MCF 10A (cell line): ENCODE measurements at regions not wholly inside any gene's neighbourhood (a gene's known extent, or its start where the extent isn't known, plus 50 kb on each side); places are given as distances from the start of the nearest gene placed in this dataset.

Experiments
- BruUV-seq: library from RNA; stranded (reverse); fragments of 400-500 nt; replicated peaks from 2 replicates; lab custom pipeline; 2021; lab: Mats Ljungman, UMichigan
- CTCF ChIA-PET: fragments of 300-600 bp; sonication (Branson Sonifier 250); formaldehyde crosslinking; extraction: SDS; loops from one replicate; lab custom pipeline; 2021; ENCODE audit warnings: antibody characterized with exemption, inconsistent platforms; lab: Yijun Ruan, JAX
- POLR2A ChIA-PET: fragments of 300-600, 350-650 bp; sonication (Branson Sonifier 250); formaldehyde crosslinking; extraction: SDS; loops from one replicate; lab custom pipeline; 2020; ENCODE audit warnings: antibody characterized with exemption, inconsistent platforms; lab: Yijun Ruan, JAX
- DNase-seq: peaks from one replicate; pipeline ENCODE4 v3.0.0-alpha.2; 2018; ENCODE audit not compliant: unreplicated experiment
- H3K27ac Mint-ChIP-seq: one replicate; pipeline ENCODE4 v1.8.0; 2022; ENCODE audit warnings: mild to moderate bottlenecking, low read depth, mixed read lengths; ENCODE audit not compliant: unreplicated experiment
- H3K27me3 Mint-ChIP-seq: one replicate; pipeline ENCODE4 v1.8.0; 2022; ENCODE audit warnings: mixed read lengths; ENCODE audit not compliant: insufficient read depth, unreplicated experiment
- H3K36me3 Mint-ChIP-seq: one replicate; pipeline ENCODE4 v1.8.0; 2022; ENCODE audit warnings: mild to moderate bottlenecking, moderate library complexity, mixed read lengths; ENCODE audit not compliant: insufficient read depth, unreplicated experiment
- H3K4me1 Mint-ChIP-seq: one replicate; pipeline ENCODE4 v1.8.0; 2022; ENCODE audit warnings: mixed read lengths; ENCODE audit not compliant: insufficient read depth, unreplicated experiment
- H3K4me3 Mint-ChIP-seq: one replicate; pipeline ENCODE4 v1.8.0; 2022; ENCODE audit warnings: mild to moderate bottlenecking, moderate library complexity, mixed read lengths; ENCODE audit not compliant: unreplicated experiment
- H3K9me3 Mint-ChIP-seq: one replicate; pipeline ENCODE4 v1.8.0; 2022; ENCODE audit warnings: mixed read lengths; ENCODE audit not compliant: unreplicated experiment
- intact Hi-C: fragments of 100-400 bp; cut with micrococcal nuclease; formaldehyde crosslinking; loops from 2 replicates; pipeline ENCODE4 v1.14.1; 2022
- TF ChIP-seq, protein P1 (sequence below): fragments of 200-600 bp; IDR thresholded peaks from one replicate; pipeline ENCODE4 v1.8.0; 2022; ENCODE audit warnings: antibody characterized with exemption, mild to moderate bottlenecking; ENCODE audit not compliant: unreplicated experiment

DNA sequence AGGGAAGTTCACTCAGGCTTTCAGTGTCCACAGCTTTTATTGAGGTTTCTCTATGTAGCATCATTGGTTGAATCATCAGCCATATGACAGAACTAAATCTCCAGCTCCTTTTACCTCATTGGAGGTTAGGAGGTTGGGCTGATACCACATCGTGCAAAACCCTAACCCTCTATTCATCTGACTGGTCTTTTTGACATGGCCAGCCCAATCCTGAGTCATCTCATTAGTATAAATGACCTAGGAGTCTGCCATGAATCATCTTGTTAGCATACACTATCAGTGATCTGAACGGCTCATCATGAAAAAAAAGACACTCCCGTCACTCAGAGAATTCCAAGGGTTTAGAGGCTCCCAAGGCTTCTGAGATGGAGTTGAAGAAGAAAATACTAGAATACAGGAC is 669.8 kb upstream of the POT1 start:
- Mint-ChIP-seq H3K4me3 (no peak overlapping the region), H3K27me3 (no peaks in the 10 kb centered on the region), H3K27ac (no peak overlapping the region), H3K36me3 (no peaks in the 10 kb centered on the region), H3K9me3 (no peaks in the 10 kb centered on the region), H3K4me1 (no peaks in the 10 kb centered on the region)
- no TSS peak for BruUV-seq
- no peak for DNase-seq
- intact Hi-C loops, result no loop called here
- ChIA-PET POLR2A (interaction anchor here (1.2 kb wide), 1 partner anchor 9 kb away, joined by 3 read pairs; no protein-coding TSS in a partner anchor), CTCF (no interaction called here)
- TF ChIP-seq, protein P1, sequence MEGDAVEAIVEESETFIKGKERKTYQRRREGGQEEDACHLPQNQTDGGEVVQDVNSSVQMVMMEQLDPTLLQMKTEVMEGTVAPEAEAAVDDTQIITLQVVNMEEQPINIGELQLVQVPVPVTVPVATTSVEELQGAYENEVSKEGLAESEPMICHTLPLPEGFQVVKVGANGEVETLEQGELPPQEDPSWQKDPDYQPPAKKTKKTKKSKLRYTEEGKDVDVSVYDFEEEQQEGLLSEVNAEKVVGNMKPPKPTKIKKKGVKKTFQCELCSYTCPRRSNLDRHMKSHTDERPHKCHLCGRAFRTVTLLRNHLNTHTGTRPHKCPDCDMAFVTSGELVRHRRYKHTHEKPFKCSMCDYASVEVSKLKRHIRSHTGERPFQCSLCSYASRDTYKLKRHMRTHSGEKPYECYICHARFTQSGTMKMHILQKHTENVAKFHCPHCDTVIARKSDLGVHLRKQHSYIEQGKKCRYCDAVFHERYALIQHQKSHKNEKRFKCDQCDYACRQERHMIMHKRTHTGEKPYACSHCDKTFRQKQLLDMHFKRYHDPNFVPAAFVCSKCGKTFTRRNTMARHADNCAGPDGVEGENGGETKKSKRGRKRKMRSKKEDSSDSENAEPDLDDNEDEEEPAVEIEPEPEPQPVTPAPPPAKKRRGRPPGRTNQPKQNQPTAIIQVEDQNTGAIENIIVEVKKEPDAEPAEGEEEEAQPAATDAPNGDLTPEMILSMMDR, result no peak

DNA sequence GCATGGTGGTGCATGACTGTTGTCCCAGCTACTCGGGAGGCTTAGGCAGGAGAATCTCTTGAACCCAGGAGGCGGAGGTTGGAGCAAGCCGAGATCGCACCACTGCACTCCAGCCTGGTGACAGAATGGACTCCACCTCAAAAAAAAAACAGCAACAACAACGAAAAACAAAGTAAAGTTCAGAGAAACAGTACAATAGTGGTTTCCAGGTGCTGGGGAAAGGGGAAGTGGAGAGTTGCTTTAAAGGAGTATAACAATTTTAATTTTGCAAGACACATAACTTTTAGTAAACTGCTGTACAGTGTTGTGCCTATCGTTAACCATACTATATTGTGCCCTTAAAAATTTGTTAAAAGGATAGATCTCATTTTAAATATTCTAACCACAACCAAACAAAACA is 662.7 kb upstream of the POT1 start:
- Mint-ChIP-seq H3K4me1 (no peaks in the 10 kb centered on the region), H3K9me3 (no peaks in the 10 kb centered on the region), H3K4me3 (no peak overlapping the region), H3K36me3 (no peaks in the 10 kb centered on the region), H3K27me3 (no peaks in the 10 kb centered on the region), H3K27ac (peak overlapping the region; percentile 47)
- no TSS peak for BruUV-seq
- no peak for DNase-seq
- ChIA-PET CTCF (no interaction called here), POLR2A (no interaction called here)
- TF ChIP-seq, protein P1, result no peak
- intact Hi-C loops, result no loop called here

DNA sequence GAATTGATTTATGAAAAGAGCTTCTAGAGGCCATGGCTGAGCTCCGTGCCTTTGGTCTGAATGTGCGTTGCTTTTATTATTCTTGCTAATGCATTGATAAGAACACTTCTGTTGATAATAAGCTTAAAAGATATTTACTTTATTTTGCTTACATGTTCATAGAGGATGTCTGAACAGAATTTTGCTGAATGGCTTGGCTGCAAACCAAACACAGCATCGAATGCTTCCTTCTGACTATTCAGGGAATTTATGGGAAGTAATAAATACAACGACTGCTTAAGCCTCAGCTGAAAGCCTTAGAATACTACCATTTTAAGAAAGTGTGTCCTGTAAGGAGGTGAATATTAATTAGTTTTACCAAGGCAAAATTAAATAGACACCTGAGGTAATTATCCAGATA is 643.5 kb upstream of the POT1 start:
- intact Hi-C loops, result no loop called here

DNA sequence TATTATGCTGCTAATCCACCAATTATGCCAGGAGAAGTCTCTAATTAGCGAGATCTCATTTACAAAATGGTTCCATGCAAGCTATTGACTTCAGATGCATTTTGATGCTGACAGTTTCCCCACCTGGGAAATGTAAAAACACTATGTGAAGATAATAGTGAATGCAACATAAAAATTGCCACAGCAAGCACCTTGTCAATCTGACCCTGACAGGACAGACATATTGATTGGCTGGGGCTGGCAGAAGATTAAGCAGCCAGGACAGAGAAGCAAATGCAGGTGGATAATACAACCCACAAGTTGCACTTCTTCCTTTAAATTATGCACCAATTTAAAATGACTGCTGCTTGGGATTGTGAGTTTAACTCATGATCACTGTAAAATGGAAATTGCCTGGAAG is 642.8 kb upstream of the POT1 start:
- CTCF ChIA-PET, result no interaction called here
- DNase-seq, result no peak
- H3K36me3 Mint-ChIP-seq, result no peaks in the 10 kb centered on the region
- H3K4me1 Mint-ChIP-seq, result no peaks in the 10 kb centered on the region
- H3K4me3 Mint-ChIP-seq, result no peak overlapping the region
- H3K27me3 Mint-ChIP-seq, result no peaks in the 10 kb centered on the region
- no TSS peak for BruUV-seq
- intact Hi-C loops, result no loop called here
- TF ChIP-seq, protein P1, result no peak
- H3K27ac Mint-ChIP-seq, result no peak overlapping the region
- H3K9me3 Mint-ChIP-seq, result peaks cover 5% of the 10 kb centered on the region
- POLR2A ChIA-PET, result no interaction called here

More for the DNA sequence above, 643.5 kb upstream of the POT1 start:
- H3K4me3 Mint-ChIP-seq, result no peak overlapping the region
- peaks cover 5% of the 10 kb centered on the region for H3K9me3 Mint-ChIP-seq
- no peaks in the 10 kb centered on the region for H3K4me1 Mint-ChIP-seq
- no TSS peak for BruUV-seq
- no peak for DNase-seq
- CTCF ChIA-PET, result no interaction called here
- H3K27ac Mint-ChIP-seq, result no peak overlapping the region
- no peaks in the 10 kb centered on the region for H3K27me3 Mint-ChIP-seq
- POLR2A ChIA-PET, result no interaction called here
- no peaks in the 10 kb centered on the region for H3K36me3 Mint-ChIP-seq
- TF ChIP-seq, protein P1, result no peak
